ENCODE measurements at regions not wholly inside any gene's neighbourhood (a gene's known extent, or its start where the extent isn't known, plus 50 kb on each side); places are given as distances from the start of the nearest gene placed in this dataset.
"Not testable (repeated sequence)": the region's sequence is repeated elsewhere in the genome, so short reads cannot be mapped to it uniquely, and the experiment has no call there.

DNA sequence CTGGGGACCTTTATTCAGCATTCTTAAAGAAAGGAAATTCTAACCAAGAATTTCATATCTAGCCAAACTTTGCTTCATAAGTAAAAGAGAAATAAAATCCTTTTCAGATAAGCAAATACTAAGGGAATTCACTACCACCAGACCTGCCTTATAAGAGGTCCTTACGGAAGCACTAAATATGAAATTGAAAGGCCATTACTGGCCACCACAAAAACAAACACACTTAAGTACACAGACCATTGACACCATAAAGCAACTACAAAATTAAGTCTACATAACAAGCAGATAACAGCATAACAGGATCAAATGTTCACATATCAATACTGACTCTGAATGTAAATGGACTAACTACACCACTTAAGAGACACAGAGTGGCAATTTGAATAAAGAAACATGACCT lies 361.4 kb upstream of the POU5F2 start:
- no peak for DNase-seq (ENCODE audit: low read depth)

DNA sequence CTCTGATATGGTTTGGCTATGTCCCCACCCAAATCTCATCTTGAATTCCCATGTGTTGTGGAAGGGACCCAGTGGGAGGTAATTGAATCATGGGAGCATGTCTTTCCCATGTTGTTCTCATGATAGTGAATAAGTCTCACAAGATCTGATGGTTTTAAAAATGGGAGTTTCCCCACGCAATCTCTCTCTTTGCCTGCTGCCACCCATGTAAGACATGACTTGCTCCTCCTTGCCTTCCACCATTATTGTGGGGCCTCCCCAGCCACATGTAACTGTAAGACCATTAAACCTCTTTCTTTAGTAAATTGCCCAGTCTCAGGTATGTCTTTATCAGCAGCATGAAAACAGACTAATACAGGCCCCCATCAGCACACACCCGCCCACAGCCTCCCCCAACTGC lies 356.0 kb upstream of the POU5F2 start:
- not testable (repeated sequence) for DNase-seq (ENCODE audit: low read depth)

DNA sequence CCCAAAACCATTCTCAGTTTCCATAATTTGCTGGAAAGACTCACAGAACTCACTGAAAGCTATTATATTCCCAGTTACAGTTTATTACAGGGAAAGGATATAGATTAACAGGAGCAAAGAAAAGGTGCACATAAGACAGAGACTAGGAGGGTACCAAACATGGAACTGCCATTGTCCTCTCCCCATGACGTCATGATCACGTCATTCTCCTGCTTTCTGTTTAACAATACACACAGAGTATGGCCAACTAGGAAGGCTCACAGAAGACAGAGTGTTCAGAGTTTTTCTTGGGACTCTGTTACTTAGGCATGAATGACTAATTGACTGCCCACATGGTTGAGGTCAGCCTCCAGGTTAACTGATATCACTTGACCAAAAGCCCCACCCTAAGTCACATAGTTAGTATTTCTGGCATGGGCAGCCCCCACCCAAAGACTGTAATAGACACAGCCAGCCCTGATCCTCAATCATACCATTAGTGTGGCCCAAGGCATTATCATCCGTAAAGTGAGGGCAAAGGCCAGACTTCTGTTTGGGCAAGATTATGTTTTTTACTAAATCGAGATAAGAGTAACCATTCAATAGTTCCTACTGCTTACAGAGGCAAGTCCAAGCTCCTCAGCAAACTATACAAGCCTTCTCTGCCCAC lies 353.5 kb upstream of the POU5F2 start:
- DNase-seq (ENCODE audit: low read depth): no peak

DNA sequence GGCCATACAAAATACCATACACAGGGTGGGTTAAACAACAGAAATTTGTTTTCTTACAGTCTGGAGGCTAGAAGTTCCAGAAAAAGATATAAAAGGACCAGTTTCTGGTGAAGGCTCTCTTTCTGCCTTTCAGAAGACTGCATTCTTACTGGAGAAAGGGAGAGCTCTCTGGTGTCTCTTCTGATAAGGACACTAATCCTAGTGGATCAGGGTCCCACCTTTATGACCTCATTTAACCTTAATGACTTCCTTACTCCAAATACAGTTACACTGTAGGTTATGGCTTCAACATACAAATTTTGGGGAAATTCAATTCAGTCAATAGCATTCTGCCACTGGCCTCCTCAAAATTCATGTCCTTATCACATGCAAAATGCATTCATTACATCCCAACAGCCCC lies 351.9 kb upstream of the POU5F2 start:
- no peak for DNase-seq (ENCODE audit: low read depth)

DNA sequence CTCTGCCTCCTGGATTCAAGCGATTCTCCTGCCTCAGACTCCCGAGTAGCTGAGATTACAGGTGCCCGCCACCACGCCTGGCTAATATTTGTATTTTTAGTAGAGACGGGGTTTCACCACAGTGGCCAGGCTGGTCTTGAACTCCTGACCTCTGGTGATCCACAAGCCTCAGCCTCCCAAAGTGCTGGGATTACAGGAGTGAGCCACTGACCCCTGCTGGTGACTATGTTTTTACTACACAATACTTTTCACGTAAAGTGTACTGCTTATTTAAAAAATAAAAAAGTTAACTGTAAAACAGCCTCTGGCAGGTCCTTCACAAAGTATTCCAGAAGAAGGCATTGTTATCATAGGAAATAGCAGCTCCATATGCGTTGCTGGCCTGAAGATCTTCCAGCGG lies 345.2 kb upstream of the POU5F2 start:
- DNase-seq (ENCODE audit: low read depth): peak; percentile 6

DNA sequence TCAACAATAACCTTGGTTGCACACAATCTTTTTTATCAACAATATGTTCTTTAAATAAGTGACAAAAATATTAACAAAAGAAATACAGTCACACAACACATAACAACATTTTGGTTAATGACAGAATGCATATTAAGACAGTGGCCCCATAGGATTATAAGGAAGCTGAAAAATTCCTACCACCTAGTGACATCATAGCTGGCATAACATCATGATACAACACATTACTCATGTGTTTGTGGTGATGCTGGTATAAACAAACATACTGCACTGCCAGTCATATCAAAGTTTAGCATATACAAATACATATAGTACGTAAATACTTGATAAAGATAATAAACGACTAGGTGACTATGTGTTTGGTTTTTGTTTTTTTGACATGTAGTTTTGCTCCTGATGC lies 344.8 kb upstream of the POU5F2 start:
- no peak for DNase-seq (ENCODE audit: low read depth)

DNA sequence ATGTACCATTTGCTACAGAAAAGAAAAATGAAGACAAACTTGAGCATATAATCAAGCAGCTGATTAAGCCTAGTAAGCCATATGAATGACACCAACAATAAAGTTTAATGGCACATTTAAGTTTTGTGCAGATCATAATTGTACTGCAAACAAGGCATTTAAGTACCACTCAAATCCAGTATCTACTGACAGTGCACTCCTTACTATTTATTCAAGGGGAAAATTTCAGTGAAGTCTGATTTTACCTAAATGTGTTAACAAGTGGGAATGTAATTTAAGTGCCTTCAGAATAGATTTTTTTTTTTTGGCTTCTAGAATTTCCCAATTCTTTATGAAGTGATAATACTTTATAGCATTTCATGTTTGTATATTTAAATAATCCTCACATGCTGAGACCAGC lies 341.0 kb upstream of the POU5F2 start:
- DNase-seq (ENCODE audit: low read depth): no peak

DNA sequence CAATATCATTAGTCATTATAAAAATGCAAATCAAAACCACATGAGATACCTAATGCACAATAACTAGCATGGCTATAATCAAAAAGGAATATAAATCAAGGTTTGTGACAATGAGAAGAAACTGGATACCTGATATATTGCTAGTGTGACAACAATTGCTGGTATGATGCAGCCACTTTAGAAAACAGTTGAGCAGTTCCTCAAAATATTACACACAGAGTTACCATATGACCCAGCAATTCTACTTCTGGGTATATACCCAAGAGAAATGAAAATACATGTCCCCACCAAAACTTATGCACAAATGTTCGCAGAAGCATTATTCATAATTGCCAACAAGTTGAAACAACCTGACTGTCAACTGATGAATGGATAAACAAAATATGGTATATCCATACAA lies 339.7 kb upstream of the POU5F2 start:
- DNase-seq (ENCODE audit: low read depth): no peak

DNA sequence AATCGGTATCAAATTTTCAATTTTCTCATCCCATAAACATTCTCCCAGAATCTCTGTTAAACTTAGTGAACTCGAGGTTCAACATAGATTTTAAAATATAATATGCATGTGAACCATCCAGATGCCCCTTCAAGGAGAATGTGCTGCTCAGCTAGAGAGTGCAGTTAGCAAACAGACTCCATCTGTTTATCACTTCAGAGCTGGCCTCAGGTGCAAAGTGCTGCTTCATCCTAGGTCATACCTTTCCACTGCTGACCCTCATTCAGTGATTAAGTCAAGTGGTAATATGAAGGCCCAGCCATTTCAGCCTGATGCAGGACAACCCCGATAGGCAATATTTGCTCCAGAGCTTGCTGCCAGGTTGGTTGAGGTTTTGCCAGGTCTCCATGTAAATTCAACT lies 339.0 kb upstream of the POU5F2 start:
- DNase-seq (ENCODE audit: low read depth): no peak

DNA sequence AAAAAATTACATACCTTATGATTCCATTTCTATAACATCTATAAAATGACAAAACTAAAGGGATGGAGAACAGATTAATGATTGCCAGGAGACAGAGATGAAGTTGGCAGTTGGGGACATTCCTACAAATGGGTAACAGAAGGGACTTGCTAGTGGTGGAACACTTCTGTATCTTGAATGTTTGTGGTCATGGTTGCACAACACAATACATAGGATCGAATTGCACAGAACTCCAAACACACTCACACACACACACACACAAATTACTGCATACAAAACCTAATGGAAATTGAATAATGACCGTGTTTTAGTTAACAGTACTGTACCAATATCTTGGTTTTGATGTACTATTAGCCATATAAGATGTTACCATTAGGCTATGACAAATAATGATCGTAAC lies 330.7 kb upstream of the POU5F2 start:
- DNase-seq (ENCODE audit: low read depth): peak; percentile 18

DNA sequence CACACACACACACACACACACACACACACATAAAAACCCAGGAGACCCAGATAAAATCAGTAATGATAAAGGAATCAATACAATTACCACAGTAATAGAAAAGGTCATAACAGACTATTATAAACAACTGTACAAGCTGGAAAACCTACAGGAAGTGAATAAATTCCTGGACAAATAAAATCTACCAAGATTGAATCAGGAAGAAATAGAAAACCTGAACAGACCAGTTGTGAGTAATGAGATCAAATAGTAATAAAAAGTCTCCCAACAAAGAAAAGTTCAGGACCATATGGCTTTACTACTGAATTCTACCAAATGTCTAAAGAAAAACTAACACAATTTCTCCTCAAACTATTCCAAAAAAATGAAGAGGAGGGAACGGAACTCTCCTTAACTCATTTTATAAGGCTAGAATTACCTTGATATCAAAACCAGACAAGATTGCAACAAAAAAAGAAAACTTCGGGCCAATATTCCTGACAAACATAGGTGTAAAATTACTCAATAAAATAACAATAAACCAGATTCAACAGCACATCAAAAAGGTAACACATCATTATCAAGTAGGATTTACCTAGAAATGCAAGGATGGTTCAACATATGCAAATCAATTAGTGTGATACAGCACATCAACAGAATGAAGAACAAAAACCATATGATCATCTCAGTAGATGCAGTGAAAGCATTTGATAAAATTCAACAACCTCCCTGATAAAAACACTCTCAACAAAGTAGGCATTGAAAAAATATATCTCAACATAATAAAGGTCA lies 325.2 kb upstream of the POU5F2 start:
- DNase-seq (ENCODE audit: low read depth): no peak

DNA sequence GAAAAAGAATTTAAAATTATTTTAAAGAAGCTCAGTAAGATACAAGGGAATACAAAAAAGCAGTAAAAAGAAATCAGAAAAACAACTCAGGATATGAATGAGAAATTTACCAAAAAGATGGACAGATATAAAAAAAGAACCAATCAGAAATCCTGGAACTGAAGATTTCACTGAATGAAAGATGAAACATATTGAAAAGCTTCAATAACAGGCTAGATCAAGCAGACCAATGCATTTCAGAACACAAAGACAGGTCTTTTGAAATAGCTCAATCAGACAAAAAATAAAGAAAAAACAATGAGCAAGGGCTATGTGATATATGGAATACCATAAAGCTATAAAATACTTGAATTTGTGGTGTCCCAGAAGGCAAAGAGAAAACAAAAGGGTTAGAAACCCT lies 322.6 kb upstream of the POU5F2 start:
- no peak for DNase-seq (ENCODE audit: low read depth)

DNA sequence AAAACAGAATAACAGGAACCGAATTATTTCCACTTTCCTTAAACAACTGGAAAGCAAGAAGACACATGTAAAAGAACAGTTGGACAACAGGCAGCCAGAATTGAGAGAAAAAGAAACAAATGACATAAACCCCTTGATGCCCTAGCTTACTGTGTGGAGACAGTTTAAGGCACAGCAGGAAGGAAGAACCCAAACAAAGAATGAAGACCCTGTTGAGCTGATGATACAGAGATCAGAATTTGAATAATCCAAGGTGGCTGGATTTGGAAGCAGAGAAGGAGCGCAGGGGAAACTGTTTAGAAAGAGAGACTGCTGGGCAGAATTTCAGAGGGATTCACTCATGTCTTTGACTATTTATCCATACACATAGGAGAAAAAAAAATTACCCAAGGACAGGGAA lies 316.3 kb upstream of the POU5F2 start:
- DNase-seq (ENCODE audit: low read depth): no peak

DNA sequence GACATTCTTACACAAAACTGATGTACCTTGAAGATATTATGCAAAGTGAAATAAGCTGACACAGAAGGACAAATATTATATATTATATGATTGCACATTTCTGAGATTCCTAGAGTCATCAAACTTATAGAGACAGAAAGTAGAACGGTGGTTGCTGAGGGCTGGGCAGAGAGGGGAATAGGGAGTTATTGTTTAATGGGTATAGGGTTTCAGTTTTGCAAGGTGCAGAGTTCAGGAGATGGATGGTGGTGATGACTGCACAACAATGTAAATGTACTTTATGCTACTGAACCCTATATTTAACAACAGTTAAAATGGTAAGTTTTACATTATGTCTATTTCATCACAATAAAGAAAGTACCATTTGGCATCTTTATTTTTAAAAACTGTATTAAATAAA lies 315.8 kb upstream of the POU5F2 start:
- DNase-seq (ENCODE audit: low read depth): no peak

DNA sequence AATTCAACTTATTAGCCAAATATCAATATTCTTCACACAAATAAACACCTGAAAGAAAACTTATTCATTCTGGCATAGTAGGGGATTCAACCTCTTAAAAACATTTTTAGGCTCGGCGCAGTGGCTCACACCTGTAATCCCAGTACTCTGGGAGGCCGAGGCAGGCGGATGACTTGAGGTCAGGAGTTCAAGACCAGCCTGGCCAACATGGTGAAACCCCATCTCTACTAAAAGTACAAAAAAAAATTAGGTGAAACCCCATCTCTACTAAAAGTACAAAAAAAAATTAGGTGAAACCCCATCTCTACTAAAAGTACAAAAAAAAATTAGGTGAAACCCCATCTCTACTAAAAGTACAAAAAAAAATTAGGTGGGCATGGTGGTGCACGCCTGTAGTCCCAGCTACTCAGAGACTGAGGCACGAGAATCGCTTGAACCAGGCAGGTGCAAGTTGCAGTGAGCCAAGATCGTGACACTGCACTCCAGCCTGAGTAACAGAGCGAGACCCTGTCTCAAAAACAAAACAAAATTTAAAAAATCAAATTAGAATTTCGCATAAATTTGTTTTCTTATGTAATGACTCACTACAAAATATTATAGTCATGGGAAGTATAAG lies 308.0 kb upstream of the POU5F2 start:
- DNase-seq (ENCODE audit: low read depth): not testable (repeated sequence)

DNA sequence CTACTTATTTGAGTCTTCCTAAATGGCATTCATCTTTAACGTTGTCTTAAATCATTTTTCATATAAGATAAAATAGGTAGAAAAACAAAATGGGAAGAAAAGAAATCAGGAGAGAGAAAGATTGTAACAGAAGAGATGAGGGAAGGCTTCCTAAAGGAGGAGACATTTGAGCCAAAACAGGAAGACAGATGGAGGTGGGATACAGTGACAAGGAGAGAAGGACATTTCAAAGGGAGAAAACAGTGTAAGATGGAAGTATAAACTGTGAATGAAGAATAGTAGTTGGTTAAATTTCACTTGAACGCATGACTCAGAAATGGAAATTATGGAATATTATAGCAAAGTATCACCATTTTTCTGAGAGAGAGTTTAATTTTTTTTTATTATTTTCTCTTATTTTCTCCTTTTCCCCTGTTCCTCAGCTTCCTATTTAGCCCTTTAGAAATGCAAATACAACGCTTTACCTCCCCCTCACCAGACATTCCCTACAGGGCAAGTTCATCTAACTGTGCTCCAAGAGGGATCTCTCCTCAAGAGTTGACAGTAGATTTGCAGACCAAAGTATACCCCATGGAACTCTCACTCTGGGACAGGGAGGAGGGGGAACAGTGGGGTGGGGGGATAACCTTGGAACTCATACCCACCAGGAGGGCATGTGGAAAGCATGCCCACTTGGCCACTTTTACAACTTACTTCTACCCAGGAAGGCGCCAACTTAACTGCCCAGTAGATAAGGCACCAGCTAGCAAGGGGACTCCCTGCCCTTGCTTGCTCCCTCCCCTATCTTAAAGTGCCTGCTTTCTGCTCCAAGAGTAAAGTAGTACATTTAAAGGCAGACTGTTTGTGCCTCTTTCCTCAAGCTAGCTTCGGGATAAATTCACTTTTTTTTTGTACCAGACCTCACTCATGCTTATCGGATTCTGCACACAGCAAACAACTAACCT lies 304.7 kb upstream of the POU5F2 start:
- peak; percentile 1 for DNase-seq (ENCODE audit: low read depth)

DNA sequence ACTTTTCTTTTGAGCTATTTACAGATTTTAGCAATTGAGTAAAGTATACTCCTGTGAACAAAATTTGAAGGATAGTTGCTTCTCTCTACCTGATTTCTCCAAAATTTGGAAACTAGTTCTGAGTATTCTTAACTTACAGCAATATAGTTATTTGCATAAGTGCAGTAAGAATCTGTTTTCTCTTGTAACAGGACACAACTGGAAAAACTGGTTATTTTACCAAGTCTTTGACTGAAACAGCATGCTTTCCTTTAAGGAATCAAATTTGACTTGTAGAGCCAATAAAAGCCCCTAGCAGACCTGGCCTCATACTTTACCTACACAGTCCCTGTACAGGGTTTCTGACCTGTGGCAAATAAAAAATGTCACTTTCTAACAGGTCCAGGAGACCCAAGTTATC lies 301.9 kb upstream of the POU5F2 start:
- DNase-seq (ENCODE audit: low read depth): no peak

DNA sequence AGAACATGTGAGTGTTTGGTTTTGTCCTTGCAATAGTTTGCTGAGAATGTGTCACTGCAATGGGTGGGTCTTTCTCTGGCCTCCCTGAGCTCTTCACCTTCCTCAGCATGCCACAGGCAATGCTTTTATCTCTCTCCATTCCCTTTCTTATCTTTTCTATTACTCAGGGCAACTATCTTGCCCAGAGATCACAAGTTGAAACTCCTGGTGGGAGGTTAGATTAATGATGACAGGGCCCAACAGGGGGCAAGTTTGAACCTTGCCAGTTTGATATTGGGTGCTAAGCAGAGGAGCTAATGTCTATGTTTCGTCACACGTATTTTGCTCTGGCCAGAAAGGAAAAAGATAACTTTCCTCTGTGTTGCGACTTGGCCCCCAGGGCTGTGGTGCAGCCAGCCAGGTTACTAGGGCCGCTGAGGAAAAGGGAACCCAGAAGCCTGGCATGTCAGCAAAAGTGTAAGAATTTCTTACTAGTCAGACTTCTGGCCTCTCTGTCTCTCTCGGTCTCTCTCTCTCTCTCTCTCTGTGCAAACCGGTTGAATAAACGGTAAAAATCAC lies 299.3 kb upstream of the POU5F2 start:
- no peak for DNase-seq (ENCODE audit: low read depth)

DNA sequence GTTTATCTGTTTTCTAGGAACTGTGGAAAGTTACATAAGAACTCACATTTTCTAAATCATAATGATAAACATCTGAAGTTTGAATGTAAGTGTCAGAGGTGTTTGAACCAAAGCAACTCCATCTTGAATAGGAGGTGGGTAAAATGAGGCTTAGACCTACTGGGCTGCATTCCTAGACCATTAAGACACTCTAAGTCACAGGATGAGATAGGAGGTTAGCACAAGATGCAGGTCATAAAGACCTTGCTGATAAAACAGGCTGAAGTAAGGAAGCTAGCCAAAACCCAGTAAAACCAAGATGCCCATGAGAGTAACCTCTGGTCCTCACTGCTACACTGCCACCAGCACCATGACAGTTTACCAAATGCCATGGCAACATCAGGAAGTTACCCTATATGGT lies 297.7 kb upstream of the POU5F2 start:
- DNase-seq (ENCODE audit: low read depth): no peak

DNA sequence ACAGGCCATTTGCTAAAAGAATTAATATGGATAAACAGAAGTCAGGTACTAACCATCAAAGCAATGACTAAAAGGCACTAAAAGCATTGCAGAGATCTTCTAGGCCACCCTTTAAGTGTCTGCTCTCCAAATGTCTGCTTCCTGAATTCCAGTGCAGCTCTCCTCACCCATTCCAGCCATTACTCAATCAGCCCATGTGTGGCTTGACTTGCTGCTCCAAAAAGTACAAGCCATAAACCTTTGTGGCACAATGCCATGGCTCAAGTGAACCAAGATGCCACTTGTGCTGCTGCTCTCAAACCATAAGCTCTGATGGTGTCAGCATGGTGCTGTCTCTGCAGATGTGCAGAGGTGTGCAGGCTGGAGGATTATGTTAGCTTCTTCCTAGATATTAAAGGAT lies 290.2 kb upstream of the POU5F2 start:
- DNase-seq (ENCODE audit: low read depth): peak; percentile 49

DNA sequence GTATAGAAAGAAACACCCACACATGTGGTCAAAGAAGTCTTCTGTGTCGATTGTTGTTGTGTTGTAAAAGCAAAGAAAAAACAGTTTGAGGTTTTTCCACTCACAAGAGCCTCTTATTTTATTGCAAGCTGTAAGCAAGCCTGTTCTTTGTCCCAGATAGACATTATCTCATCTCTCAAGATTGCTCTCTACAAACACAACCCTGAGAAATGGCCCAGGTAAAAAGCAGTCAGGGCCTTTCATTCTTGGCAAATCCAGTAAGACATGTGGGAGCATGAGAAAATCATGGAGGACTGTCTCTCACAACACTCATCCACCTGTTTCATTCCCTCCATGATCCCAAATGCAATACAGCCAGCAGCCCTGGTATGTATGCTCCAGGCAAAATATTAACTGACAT lies 286.6 kb upstream of the POU5F2 start:
- peak; percentile 32 for DNase-seq (ENCODE audit: low read depth)

DNA sequence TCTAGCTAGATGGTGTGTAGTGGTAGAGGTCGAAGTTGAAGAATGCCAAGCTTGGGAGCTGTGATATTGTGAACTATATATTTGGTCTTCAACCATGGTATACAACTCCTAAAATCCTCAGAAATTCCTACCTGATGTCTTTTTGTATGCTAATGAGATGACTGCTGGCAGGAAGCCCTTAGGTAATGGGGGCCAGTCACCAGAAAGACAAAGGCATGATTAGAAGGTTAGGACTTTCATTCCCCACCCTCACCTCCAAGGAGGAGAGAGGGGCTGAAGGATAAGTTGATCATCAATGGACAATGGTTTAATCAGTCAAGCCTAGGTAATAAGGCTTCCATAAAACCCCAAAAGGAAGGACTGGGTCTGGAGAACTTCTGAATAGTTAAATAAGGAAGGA lies 285.7 kb upstream of the POU5F2 start:
- DNase-seq (ENCODE audit: low read depth): no peak

Data from renal cortical epithelial cell (primary cell).